ENCODE measurements at regions not wholly inside any gene's neighbourhood (a gene's known extent, or its start where the extent isn't known, plus 50 kb on each side); places are given as distances from the start of the nearest gene placed in this dataset.

DNA sequence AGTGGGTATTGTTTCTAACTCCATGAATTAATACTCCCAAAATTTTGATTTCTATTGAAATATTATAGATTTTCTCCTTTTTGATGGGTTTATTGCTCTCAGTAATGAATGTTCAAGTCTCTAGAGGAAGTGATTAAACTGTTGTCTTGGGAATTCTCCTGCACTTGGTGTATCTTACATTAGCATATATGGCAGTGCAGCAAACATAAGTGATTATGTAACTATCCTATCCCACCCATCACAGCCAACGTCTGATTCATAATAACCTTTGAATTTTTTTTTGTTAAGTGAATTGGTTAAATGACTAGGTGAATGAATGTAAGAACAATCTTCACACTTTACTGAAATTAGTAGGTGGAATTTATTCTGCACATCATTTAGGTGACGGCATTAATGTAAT, 483.7 kb downstream of the TAF11L14 start:
- H4K20me1 ChIP-seq (ENCODE audit: insufficient read depth, poor library complexity, severe bottlenecking), result no peaks in the 10 kb centered on the region
- H3K4me1 ChIP-seq (ENCODE audit: insufficient read depth), result no peaks in the 10 kb centered on the region
- H3K27ac ChIP-seq, result no peak overlapping the region
- no peak for DNase-seq (ENCODE audit: low spot score)
- no peaks in the 10 kb centered on the region for H3K79me2 ChIP-seq
- no peak overlapping the region for H3K4me2 ChIP-seq
- TF ChIP-seq EZH2phosphoT487 (IDR thresholded peaks at IDR 0.05; ENCODE audit: low read depth, severe bottlenecking, unreplicated experiment) (no peak), EZH2 (IDR thresholded peaks at IDR 0.05; ENCODE audit: borderline replicate concordance) (no peak)
- TF ChIP-seq, protein P1, sequence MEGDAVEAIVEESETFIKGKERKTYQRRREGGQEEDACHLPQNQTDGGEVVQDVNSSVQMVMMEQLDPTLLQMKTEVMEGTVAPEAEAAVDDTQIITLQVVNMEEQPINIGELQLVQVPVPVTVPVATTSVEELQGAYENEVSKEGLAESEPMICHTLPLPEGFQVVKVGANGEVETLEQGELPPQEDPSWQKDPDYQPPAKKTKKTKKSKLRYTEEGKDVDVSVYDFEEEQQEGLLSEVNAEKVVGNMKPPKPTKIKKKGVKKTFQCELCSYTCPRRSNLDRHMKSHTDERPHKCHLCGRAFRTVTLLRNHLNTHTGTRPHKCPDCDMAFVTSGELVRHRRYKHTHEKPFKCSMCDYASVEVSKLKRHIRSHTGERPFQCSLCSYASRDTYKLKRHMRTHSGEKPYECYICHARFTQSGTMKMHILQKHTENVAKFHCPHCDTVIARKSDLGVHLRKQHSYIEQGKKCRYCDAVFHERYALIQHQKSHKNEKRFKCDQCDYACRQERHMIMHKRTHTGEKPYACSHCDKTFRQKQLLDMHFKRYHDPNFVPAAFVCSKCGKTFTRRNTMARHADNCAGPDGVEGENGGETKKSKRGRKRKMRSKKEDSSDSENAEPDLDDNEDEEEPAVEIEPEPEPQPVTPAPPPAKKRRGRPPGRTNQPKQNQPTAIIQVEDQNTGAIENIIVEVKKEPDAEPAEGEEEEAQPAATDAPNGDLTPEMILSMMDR (IDR thresholded peaks at IDR 0.05; ENCODE audit: poor library complexity), result no peak
- WGBS (ENCODE audit: low lambda C conversion rate, missing lambda C conversion rate), result 83% methylated on average over 2 of the region's 2 CpGs
- no peak overlapping the region for H3K4me3 ChIP-seq
- H3K36me3 ChIP-seq (replicated peaks; ENCODE audit: insufficient read depth, low read depth), result no peaks in the 10 kb centered on the region
- no peaks in the 10 kb centered on the region for H3K27me3 ChIP-seq
- H3K9me2 ChIP-seq (replicated peaks; ENCODE audit: insufficient read depth), result no peaks in the 10 kb centered on the region
- H3K9me3 ChIP-seq (ENCODE audit: low read depth), result no peaks in the 10 kb centered on the region
- H2AFZ ChIP-seq, result no peak overlapping the region

DNA sequence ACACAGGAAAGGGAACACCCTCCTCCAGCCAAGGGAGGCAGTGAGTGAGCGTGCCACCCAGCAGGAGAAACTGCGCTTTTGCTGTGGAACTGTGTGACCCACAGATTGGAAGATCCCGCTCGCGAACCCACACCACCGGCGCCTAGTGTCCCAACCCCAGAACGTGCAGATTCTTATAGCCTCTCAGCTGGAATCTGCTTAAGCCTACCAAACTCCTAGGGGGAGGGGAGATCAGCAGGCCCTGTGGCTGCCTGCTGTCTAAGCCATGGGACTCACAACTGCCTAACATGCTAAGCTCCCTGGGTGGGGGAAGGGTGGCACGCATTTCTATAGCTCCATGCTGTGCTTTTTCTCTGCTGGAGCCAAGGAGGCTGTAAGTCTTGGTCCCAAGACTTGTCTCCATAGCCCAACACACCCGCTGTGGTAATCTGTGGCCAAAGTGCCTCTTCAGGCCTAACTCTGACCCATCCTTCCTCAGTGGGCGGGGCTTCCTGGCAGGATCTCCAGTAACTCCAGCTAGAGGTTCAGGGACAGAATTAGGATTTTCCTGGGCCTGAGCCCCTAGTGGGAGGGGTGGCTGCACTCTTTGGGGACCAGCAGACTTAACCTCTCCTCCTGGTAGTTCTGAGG, 485.0 kb downstream of the TAF11L14 start:
- no peak for DNase-seq (ENCODE audit: low spot score)
- no peaks in the 10 kb centered on the region for H3K4me1 ChIP-seq (ENCODE audit: insufficient read depth)
- WGBS (ENCODE audit: low lambda C conversion rate, missing lambda C conversion rate), result 78% methylated on average over 11 of the region's 11 CpGs
- no peaks in the 10 kb centered on the region for H3K79me2 ChIP-seq
- TF ChIP-seq, protein P1 (IDR thresholded peaks at IDR 0.05; ENCODE audit: poor library complexity), result no peak
- H3K4me2 ChIP-seq, result no peak overlapping the region
- no peaks in the 10 kb centered on the region for H3K27me3 ChIP-seq
- H3K36me3 ChIP-seq (replicated peaks; ENCODE audit: insufficient read depth, low read depth), result no peaks in the 10 kb centered on the region
- no peak overlapping the region for H3K27ac ChIP-seq
- no peaks in the 10 kb centered on the region for H3K9me2 ChIP-seq (replicated peaks; ENCODE audit: insufficient read depth)
- no peak overlapping the region for H2AFZ ChIP-seq
- H3K4me3 ChIP-seq, result no peak overlapping the region
- H3K9me3 ChIP-seq (ENCODE audit: low read depth), result no peaks in the 10 kb centered on the region
- no peaks in the 10 kb centered on the region for H4K20me1 ChIP-seq (ENCODE audit: insufficient read depth, poor library complexity, severe bottlenecking)

DNA sequence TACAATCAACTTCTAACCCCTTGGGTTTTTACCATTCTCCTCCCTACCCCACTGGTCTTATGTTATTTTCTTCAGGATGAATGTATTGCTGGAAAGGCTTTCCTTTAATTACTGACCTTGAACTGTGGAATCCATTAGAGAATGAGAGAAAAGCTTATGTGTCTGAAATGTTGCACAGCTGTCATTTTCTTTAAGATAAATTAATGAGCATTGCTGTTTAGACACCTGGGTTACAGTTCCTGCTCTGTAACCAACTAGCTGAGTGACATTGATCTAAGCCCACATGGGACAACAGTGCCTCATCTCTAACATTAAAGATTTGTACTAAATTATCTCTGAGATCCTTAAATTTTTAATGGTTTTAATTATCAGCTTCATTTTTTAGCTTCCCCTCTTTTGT, 507.0 kb downstream of the TAF11L14 start:
- no peak for DNase-seq (ENCODE audit: low spot score)
- Histone ChIP-seq H2AFZ (no peak overlapping the region), H3K4me2 (no peak overlapping the region), H3K9me3 (ENCODE audit: low read depth) (no peaks in the 10 kb centered on the region), H3K79me2 (no peaks in the 10 kb centered on the region), H3K9me2 (replicated peaks; ENCODE audit: insufficient read depth) (no peaks in the 10 kb centered on the region), H3K4me1 (ENCODE audit: insufficient read depth) (no peaks in the 10 kb centered on the region), H3K27me3 (no peaks in the 10 kb centered on the region), H4K20me1 (ENCODE audit: insufficient read depth, poor library complexity, severe bottlenecking) (no peaks in the 10 kb centered on the region), H3K4me3 (no peak overlapping the region), H3K27ac (no peak overlapping the region), H3K36me3 (replicated peaks; ENCODE audit: insufficient read depth, low read depth) (no peaks in the 10 kb centered on the region)
- TF ChIP-seq EZH2 (IDR thresholded peaks at IDR 0.05; ENCODE audit: borderline replicate concordance) (no peak), EZH2phosphoT487 (IDR thresholded peaks at IDR 0.05; ENCODE audit: low read depth, severe bottlenecking, unreplicated experiment) (no peak)
- TF ChIP-seq, protein P1 (IDR thresholded peaks at IDR 0.05; ENCODE audit: poor library complexity), result no peak

DNA sequence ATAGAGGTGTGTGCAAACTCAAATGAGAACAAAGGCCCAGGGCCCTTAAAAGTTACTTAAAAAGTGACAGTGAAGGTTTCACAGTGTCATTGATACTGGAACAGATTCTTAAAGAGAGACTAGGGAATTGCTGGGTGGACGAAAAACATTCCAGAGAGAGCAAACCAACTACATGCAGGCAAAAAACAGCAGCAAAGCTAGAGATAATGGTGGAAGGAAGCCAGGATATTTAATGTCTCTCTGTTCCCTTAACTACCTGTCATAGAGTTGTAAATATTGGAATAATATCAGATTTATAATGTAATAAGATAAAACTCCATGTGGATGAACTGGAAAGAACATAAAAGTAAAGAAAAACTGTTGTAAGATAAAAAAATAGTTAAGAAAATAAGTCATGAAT, 508.6 kb downstream of the TAF11L14 start:
- H3K9me3 ChIP-seq (ENCODE audit: low read depth), result no peaks in the 10 kb centered on the region
- no peaks in the 10 kb centered on the region for H3K9me2 ChIP-seq (replicated peaks; ENCODE audit: insufficient read depth)
- H3K4me2 ChIP-seq, result no peak overlapping the region
- no peaks in the 10 kb centered on the region for H3K27me3 ChIP-seq
- H3K36me3 ChIP-seq (replicated peaks; ENCODE audit: insufficient read depth, low read depth), result no peaks in the 10 kb centered on the region
- no peaks in the 10 kb centered on the region for H3K79me2 ChIP-seq
- no peaks in the 10 kb centered on the region for H4K20me1 ChIP-seq (ENCODE audit: insufficient read depth, poor library complexity, severe bottlenecking)
- no peak for DNase-seq (ENCODE audit: low spot score)
- no peak for TF ChIP-seq EZH2phosphoT487 (IDR thresholded peaks at IDR 0.05; ENCODE audit: low read depth, severe bottlenecking, unreplicated experiment)
- no peak for TF ChIP-seq EZH2 (IDR thresholded peaks at IDR 0.05; ENCODE audit: borderline replicate concordance)
- TF ChIP-seq, protein P1 (IDR thresholded peaks at IDR 0.05; ENCODE audit: poor library complexity), result no peak
- H3K4me3 ChIP-seq, result no peak overlapping the region
- H3K4me1 ChIP-seq (ENCODE audit: insufficient read depth), result no peaks in the 10 kb centered on the region
- H2AFZ ChIP-seq, result no peak overlapping the region
- WGBS (ENCODE audit: low lambda C conversion rate, missing lambda C conversion rate), result 55% methylated on average over 1 of the region's 1 CpG
- H3K27ac ChIP-seq, result no peak overlapping the region
